ENCODE measurements at regions not wholly inside any gene's neighbourhood (a gene's known extent, or its start where the extent isn't known, plus 50 kb on each side); places are given as distances from the start of the nearest gene placed in this dataset.
"Not testable (repeated sequence)": the region's sequence is repeated elsewhere in the genome, so short reads cannot be mapped to it uniquely, and the experiment has no call there.

- TF ChIP-seq ELF4 (IDR thresholded peaks at IDR 0.05); TARDBP (IDR thresholded peaks at IDR 0.05); SUZ12 (IDR thresholded peaks at IDR 0.05); BHLHE40 (IDR thresholded peaks at IDR 0.05; ENCODE audit: borderline replicate concordance); ZNF384 (IDR thresholded peaks at IDR 0.05); SP1 (IDR thresholded peaks at IDR 0.05); CTBP1 (IDR thresholded peaks at IDR 0.05; ENCODE audit: borderline replicate concordance); FOXM1 (IDR thresholded peaks at IDR 0.05; ENCODE audit: borderline replicate concordance); FOXA1 (IDR thresholded peaks at IDR 0.05): not testable (repeated sequence)
Observed at GRCh38 chr19:28611227-28611914, 601.6 kb downstream of the UQCRFS1 start.
